ENCODE measurements at regions not wholly inside any gene's neighbourhood (a gene's known extent, or its start where the extent isn't known, plus 50 kb on each side); places are given as distances from the start of the nearest gene placed in this dataset.

GRCh38 chr12:63021116-63021515 lies 86.2 kb upstream of the PPM1H start:
- POLR2A ChIA-PET = no interaction called here
- TF ChIP-seq, protein P1, sequence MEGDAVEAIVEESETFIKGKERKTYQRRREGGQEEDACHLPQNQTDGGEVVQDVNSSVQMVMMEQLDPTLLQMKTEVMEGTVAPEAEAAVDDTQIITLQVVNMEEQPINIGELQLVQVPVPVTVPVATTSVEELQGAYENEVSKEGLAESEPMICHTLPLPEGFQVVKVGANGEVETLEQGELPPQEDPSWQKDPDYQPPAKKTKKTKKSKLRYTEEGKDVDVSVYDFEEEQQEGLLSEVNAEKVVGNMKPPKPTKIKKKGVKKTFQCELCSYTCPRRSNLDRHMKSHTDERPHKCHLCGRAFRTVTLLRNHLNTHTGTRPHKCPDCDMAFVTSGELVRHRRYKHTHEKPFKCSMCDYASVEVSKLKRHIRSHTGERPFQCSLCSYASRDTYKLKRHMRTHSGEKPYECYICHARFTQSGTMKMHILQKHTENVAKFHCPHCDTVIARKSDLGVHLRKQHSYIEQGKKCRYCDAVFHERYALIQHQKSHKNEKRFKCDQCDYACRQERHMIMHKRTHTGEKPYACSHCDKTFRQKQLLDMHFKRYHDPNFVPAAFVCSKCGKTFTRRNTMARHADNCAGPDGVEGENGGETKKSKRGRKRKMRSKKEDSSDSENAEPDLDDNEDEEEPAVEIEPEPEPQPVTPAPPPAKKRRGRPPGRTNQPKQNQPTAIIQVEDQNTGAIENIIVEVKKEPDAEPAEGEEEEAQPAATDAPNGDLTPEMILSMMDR (IDR thresholded peaks at IDR 0.05; ENCODE audit: control extremely low read depth, extremely low read depth, low read depth, missing control alignments) = no peak
- CTCF ChIA-PET = interaction anchor here (1.4 kb wide), 1 partner anchor 11 kb away, joined by 4 read pairs; no protein-coding TSS in a partner anchor
- no peak for DNase-seq (ENCODE audit: extremely low spot score)

DNA sequence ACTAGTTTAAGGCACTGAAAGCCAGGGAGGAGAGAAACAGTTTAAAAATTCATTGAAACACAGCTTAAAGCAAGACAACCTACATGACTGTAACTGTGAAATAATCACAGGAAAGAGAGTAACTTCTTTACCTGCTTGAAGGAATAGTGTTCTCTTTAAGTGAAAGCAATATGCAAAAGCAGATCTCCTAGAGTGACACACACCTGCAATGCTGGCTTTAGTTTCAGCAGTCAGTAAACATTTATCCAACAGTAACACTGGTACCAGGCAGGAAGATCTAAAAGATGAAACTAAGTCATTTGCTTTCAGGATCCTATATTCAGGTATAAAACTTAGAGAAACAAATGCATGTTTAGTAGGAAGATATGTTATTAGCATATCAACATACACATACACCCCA lies 85.3 kb upstream of the PPM1H start:
- DNase-seq (ENCODE audit: extremely low spot score) = no peak
- TF ChIP-seq, protein P1 (IDR thresholded peaks at IDR 0.05; ENCODE audit: control extremely low read depth, extremely low read depth, low read depth, missing control alignments) = no peak
- CTCF ChIA-PET = no interaction called here
- POLR2A ChIA-PET = no interaction called here

DNA sequence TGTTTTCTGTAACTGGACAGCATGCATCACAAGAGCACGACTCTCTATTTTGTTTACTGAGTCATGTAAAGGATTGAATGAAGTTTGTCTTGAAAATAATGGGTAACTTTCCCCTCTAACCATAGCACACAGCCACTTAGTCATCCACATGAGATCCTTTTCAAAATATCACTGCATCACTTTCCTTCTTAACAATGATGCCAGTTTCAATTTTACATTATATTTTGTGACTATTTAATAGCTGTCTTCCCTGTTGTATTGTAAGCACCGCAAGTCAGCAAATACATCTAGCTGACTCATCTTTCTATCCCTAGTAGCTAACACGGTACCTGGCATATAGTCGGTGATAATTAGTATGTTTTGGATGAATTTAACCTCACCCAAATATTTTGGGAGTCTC lies 83.3 kb upstream of the PPM1H start:
- POLR2A ChIA-PET = no interaction called here
- no peak for DNase-seq (ENCODE audit: extremely low spot score)
- CTCF ChIA-PET = interaction anchor here (1.5 kb wide), 1 partner anchor 8 kb away, joined by 5 read pairs; no protein-coding TSS in a partner anchor
- TF ChIP-seq, protein P1 (IDR thresholded peaks at IDR 0.05; ENCODE audit: control extremely low read depth, extremely low read depth, low read depth, missing control alignments) = no peak

DNA sequence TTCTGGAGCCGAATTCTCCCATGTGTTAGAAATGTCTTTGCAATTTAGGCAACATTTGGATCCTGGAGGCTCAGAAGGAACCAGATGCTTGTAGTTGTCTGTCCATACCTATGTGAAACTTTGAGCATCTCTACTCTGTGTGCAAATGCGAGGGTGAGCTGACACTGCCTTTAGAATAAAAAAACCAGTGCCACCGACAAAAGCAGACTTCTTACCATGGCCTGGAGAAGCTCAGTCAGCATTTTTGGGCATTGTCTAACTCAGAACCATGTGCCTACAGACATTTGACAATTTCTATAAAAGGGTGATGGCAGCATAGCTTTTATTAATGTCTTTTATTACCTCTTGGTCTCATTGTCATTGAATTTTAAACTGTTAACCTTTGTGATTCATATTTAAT lies 78.4 kb upstream of the PPM1H start:
- DNase-seq (ENCODE audit: extremely low spot score) = no peak
- ChIA-PET CTCF (interaction anchor here (1.0 kb wide), 1 partner anchor 15 kb away, joined by 3 read pairs; no protein-coding TSS in a partner anchor), POLR2A (no interaction called here)
- TF ChIP-seq, protein P1 (IDR thresholded peaks at IDR 0.05; ENCODE audit: control extremely low read depth, extremely low read depth, low read depth, missing control alignments) = no peak

DNA sequence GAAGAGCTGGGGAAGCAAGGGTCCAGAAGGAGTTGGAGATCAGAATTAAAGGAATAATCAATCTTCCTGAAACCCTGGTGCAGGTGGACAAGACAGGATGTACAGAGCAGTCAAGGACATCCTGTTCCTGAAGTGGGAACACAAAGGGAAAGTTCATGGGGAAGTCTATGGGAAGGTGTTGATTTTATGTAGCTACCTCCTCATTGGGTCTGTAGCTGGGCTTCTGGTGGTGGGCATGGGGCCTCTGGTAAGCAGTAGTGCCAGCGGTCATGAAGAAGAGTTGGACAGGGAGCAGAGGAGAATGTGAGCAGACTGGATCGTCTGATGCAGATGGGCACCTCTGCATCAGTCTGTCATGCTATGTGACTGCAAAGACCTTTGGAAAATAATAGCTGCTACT lies 75.7 kb upstream of the PPM1H start:
- CTCF ChIA-PET = interaction anchor here (1.5 to 1.6 kb wide), 2 partner anchors 8 to 11 kb away, joined by 4 to 5 read pairs; no protein-coding TSS in a partner anchor
- TF ChIP-seq, protein P1 (IDR thresholded peaks at IDR 0.05; ENCODE audit: control extremely low read depth, extremely low read depth, low read depth, missing control alignments) = no peak
- POLR2A ChIA-PET = no interaction called here
- no peak for DNase-seq (ENCODE audit: extremely low spot score)

- POLR2A ChIA-PET = no interaction called here
- TF ChIP-seq, protein P1 (IDR thresholded peaks at IDR 0.05; ENCODE audit: control extremely low read depth, extremely low read depth, low read depth, missing control alignments) = no peak
- CTCF ChIA-PET = no interaction called here
- DNase-seq (ENCODE audit: extremely low spot score) = no peak
Observed at GRCh38 chr12:63008372-63008771, 73.4 kb upstream of the PPM1H start.

DNA sequence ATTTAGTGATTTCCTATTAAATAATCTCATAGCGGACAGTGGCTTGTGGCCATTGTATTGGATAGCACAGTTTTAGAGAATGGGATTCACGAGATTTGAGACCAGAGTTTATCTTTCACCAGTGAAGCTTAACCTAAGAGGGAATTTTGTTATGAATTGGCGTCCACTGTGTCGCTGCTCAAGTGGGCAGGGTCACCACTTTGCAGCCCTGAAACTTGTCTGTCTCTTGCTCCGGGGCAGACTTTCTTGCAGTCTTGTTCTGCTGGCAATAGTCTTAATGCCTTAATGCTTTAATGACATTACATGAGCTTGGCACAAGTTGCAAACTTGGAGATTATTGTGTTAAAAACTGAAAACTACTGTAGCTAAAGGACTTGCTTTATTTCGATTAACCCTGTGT lies 72.8 kb upstream of the PPM1H start:
- POLR2A ChIA-PET = no interaction called here
- DNase-seq (ENCODE audit: extremely low spot score) = no peak
- TF ChIP-seq, protein P1 (IDR thresholded peaks at IDR 0.05; ENCODE audit: control extremely low read depth, extremely low read depth, low read depth, missing control alignments) = no peak
- CTCF ChIA-PET = no interaction called here

Measured in GM10248 (cell line).